HG03565 (cell line): ENCODE measurements at regions not wholly inside any gene's neighbourhood (a gene's known extent, or its start where the extent isn't known, plus 50 kb on each side); places are given as distances from the start of the nearest gene placed in this dataset.

Experiments used
- ATAC-seq: cut with Tn5 transposase; IDR thresholded peaks from one replicate; pipeline ENCODE4 v1.9.1; 2021; ENCODE audit warnings: mild to moderate bottlenecking, moderate library complexity; ENCODE audit not compliant: unreplicated experiment

DNA sequence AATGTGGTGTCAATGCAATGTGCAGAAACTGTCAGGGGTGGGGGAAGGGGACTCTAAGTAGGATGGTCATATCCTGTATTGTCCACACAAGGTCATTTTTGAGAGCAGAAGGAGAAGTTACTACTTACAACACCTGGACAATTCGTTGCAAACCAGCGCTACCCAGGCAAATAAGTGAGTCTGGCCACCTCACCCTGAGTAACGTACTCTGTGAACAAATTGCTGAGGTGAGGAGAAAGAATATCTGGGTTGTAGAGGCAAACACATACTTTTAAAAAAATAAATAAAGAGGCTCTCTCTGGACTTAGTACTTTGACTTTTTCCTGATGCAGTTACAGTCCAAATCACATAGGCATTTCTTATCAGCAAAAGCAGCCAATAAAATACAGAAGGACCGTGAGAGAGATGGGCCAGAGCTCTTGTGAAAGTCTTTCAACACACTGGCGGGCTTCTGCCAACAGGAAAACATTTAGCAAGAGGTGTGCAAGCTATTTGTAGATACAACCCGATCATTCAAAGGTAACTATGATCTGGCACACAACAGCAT, 268.2 kb upstream of the ID2 start:
- no peak for ATAC-seq

GRCh38 chr2:8414946-8415879, 266.6 kb upstream of the ID2 start:
- no peak for ATAC-seq

DNA sequence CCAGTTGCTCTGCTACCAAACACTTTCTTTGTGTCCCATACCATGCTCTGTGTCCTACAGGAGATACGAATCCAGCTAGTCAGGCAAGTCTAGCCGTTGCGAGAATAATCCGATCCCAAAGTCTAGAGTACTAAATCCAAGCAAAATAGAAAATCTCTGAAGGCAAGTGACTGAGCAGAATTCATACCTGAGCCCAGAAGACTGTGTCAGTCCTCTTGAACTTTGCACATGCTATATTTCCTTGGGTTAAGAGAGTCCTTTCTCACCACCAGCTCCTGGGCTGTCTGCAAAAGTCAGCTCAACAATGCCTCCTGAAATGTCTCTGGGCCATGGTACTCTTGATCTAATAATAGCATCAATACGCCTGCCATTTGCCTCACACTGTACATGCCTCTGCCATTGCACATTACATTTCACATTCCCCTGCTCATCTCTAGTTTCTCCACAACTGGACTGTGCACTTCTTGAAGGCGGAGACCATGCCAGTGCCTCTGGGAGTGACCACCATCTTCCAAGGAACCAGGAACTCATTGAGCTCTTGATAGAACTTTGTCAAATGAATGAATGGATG, 265.8 kb upstream of the ID2 start:
- no peak for ATAC-seq

- no peak for ATAC-seq
These were observed 264.7 kb upstream of the ID2 start for GRCh38 chr2:8416849-8417832.

GRCh38 chr2:8418721-8419120, 263.1 kb upstream of the ID2 start:
- no peak for ATAC-seq

- ATAC-seq: peak; percentile 80
These were observed 260.0 kb upstream of the ID2 start for GRCh38 chr2:8421658-8422449.

DNA sequence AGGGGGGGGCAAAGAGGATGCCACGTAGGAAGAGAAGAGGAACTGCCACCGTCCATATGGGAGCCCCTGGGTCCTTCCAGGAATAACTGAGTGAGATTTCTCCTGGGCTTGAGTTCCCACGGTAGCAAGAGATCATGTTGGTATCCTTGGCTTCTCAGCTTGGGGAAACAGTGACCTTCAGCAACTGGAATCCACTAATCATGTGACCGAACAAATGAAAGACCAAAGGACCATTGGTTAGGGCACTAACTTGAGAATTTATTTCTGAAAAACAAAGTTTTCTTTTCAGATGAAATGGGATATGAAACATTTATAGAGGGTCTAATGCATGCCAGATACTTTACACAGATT, 259.4 kb upstream of the ID2 start:
- ATAC-seq: no peak

GRCh38 chr2:8424997-8425900, 256.6 kb upstream of the ID2 start:
- no peak for ATAC-seq

DNA sequence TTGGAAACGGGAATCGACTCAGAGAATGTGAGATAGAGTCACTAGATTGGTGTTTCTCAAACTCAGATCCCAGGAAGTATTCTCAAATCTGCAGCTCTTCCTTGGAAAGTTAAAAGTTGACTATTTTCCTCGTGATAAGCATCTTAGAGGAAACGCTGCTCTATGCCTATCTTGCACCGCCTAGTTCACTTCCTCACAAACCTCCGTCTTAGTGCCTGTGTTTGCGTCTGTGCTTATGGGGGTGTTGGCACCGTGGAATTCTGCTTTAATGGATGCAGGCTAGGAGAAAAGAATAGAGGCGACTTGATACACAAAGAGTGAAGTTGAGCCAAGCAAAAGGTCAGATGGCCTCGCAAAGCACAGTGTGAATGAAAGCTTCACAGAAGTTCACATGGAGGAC, 255.3 kb upstream of the ID2 start:
- ATAC-seq: no peak

- ATAC-seq: no peak
These were observed 254.6 kb upstream of the ID2 start for GRCh38 chr2:8427211-8427610.

DNA sequence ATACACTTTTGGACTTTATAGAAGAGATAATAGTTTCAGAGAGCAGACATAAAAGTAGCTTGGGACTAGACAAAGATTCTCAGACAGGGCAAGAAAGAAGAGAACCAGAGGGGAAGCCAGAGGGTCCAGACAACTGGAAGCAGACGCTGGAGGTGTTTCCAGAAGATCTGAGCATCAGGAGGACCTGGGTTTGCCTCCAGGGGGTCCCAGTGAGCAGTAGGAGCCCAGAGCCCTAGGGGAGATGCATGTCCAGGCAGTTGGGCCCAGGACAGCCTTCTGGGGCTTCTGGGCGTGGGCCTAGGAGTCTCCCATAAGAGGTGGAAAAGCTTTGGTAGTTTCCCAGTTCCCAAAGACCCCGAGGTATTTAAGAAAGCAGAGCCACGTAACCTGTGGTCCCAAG, 251.2 kb upstream of the ID2 start:
- ATAC-seq: no peak

- ATAC-seq: no peak
These were observed 250.3 kb upstream of the ID2 start for GRCh38 chr2:8431446-8432125.

DNA sequence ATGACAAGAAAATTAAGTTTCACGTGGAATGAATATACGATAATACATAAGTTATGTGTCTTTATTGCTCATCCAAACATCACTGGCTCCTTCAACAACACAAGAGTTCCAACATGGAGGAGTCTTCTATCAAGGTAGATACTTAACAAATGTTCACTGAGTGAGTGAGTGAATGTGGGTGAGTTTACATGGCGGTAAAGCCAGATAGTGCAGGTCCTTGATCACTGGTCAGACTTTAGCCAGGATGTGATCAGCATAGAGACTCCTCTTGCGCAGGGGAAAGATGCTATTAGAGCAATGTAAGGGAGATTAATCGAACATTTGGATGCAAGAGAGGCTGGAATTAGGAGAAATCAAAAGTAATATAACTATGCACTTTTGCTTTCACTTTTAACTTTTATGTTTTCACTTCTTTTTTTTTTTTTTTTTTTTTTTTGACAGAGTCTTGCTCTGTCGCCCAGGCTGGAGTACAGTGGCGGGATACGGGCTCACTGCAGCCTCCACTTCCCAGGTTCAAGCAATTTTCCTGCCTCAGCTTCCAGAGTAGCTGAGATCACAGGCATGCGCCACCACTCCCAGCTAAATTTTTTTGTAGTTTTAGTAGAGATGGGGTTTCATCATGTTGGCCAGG, 249.0 kb upstream of the ID2 start:
- ATAC-seq: no peak

DNA sequence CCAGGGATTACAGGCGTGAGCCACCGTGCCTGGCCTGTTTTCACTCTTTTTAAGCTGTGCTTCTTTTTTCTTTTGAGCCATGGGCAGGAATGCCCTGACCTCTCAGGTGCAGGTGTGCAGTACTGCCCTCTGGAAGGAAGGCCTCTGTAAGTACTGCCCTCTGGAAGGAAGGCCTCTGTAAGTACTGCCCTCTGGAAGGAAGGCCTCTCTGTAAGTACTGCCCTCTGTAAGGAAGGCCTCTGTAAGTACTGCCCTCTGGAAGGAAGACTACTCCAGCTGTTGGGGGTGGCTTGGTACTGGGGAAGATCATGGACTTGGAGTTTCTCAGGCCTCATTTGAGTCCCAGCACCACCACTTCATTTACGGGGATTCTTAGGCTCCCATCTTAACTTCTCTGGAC, 248.5 kb upstream of the ID2 start:
- no peak for ATAC-seq

- ATAC-seq: no peak
These were observed 246.2 kb upstream of the ID2 start for GRCh38 chr2:8435608-8436007.

DNA sequence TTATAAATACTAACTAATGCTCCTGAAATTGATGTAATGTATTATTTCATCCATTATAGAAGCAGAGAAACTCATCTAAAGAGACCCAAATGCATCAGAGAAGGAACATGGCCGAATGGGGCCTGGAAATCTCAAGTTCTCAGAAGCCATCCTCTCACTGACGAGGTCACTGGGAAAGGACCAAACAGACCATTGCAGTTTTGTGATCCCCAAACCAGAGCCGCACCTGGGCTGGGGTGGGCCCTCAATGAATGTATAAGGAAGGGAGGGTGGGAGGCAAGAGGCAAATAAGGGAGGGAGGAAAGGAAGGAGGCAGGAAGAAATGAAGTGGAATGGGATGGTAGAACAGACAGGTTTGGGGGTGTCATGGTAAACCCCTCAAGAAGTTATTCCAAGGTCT, 245.3 kb upstream of the ID2 start:
- no peak for ATAC-seq

DNA sequence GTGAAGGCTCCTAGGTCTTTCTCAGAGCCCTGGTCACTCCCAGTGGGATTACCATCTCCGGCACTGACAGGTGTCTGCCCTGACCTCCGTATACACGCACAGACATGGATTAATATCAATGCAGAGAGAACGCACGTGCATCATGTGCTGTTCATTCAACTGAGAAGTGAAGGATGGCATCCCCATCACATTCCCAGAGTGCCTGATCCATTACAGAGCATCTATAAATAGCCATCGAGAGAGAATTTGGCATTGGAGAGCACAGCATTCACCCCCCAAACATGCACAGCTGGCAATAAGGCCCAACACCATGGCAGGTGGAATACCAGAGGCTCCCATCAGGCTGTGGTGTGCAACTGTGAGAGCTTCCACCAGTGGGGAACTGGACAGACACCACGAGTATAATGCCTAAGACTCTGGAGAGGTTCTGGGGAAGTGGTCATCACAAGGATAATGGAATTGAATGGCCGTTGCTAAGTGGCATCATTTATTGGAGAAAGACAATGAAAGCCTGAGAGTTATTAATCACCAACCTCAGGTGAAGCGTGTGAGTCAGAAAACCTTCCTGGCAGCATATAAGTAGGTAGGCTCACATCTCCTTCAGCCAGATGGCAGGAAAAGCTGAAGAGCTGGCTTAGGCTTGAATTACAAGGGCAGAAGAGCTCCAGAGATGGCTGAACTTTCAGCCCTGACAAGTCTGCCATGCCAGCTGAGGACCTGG, 244.5 kb upstream of the ID2 start:
- ATAC-seq: no peak

DNA sequence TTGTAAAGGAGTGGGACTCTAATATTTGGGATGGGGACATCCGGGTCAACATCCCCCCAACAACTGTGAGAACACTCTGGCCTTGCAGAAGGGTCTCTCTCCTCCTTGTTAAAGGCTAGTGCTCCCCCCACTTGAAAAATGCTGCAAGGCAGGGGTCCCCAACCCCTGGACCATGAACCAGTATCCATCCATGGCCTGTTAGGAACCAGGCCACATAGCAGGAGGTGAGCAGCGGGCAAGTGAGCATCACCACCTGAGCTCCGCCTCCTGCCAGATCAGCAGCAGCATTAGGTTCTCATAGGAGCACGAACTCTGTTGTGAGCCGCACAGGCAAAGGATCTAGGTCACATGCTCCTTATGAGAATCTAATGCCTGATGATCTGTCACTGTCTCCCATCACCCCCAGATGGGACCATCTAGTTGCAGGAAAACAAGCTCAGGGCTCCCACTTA, 243.9 kb upstream of the ID2 start:
- ATAC-seq: no peak
